Tibial artery (tissue), 4 donors: ENCODE measurements at regions not wholly inside any gene's neighbourhood (a gene's known extent, or its start where the extent isn't known, plus 50 kb on each side); places are given as distances from the start of the nearest gene placed in this dataset.

ENCODE experiments used
- DNase-seq, 2 donors: peaks; one replicate each; pipeline ENCODE4 v3.0.0-alpha.2; 2019
- H3K27ac ChIP-seq, 2 donors: fragments of 200-600 bp; sonication (generic) in 1 of 2; 1 replicate in 1 of 2; 2 replicates in 1 of 2; pipeline ENCODE4 v1.5.1; 2018 to 2019; ENCODE audit warnings: mild to moderate bottlenecking in 1 of 2
- H3K27me3 ChIP-seq, 2 donors: fragments of 200-600 bp; sonication (generic) in 1 of 2; one replicate each; pipeline versions ENCODE4 v1.5.1 to v1.6.0; 2016 to 2019
- H3K36me3 ChIP-seq, 3 donors: fragments of 200-600 bp; sonication (generic) in 2 of 3; one replicate each; pipeline ENCODE4 v1.5.1; 2016 to 2019; ENCODE audit warnings: mild to moderate bottlenecking in 2 of 3
- H3K4me1 ChIP-seq, 4 donors: fragments of 200-600 bp; sonication (generic) in 2 of 4; 1 replicate in 3 of 4; 2 replicates in 1 of 4; pipeline ENCODE4 v1.5.1; 2016 to 2019
- H3K4me3 ChIP-seq, 2 donors: fragments of 200-600 bp; sonication (generic) in 1 of 2; 1 replicate in 1 of 2; 2 replicates in 1 of 2; pipeline ENCODE4 v1.5.1; 2018 to 2019; ENCODE audit warnings: mild to moderate bottlenecking in 2 of 2
- H3K9me3 ChIP-seq, 3 donors: fragments of 200-600 bp; sonication (generic) in 1 of 3; one replicate each; pipeline ENCODE4 v1.5.1; 2016 to 2019
- CTCF ChIP-seq, 2 experiments: fragments of 200-600 bp in 1 of 2; fragments of 450-650 bp in 1 of 2; IDR thresholded peaks; one replicate each; pipeline ENCODE4 v1.5.1; 2017 to 2019; ENCODE audit warnings: antibody characterized with exemption in 2 of 2, mild to moderate bottlenecking in 1 of 2, moderate library complexity in 1 of 2
- intact Hi-C: fragments of 100-400 bp; cut with DNase I; formaldehyde crosslinking; loops from one replicate; pipeline ENCODE4 v1.15.0; 2023; ENCODE audit warnings: low total_unique reads

GRCh38 chr21:23384679-23385078 lies 2222.6 kb downstream of the MRPL39 start:
- no peaks in the 10 kb centered on the region for H3K27me3 ChIP-seq
- H3K4me3 ChIP-seq, result no peak overlapping the region
- H3K27ac ChIP-seq, result no peak overlapping the region
- no peaks in the 10 kb centered on the region for H3K36me3 ChIP-seq
- H3K9me3 ChIP-seq, result no peaks in the 10 kb centered on the region
- H3K4me1 ChIP-seq, result no peaks in the 10 kb centered on the region
- no peak for TF ChIP-seq CTCF (IDR thresholded peaks at IDR 0.05)
- intact Hi-C loops, result no loop called here
- no peak for DNase-seq

- Histone ChIP-seq H3K4me3 (no peak overlapping the region), H3K36me3 (no peaks in the 10 kb centered on the region), H3K27me3 (no peaks in the 10 kb centered on the region), H3K9me3 (peaks cover 0 to 5% (median 0%) of the 10 kb centered on the region in 3 donors), H3K27ac (no peak overlapping the region), H3K4me1 (no peaks in the 10 kb centered on the region)
- no peak for TF ChIP-seq CTCF (IDR thresholded peaks at IDR 0.05)
- intact Hi-C loops, result no loop called here
- no peak for DNase-seq
These were observed 2233.1 kb downstream of the MRPL39 start for GRCh38 chr21:23374155-23374554.

- Histone ChIP-seq H3K4me1 (no peaks in the 10 kb centered on the region), H3K36me3 (no peaks in the 10 kb centered on the region), H3K27me3 (no peaks in the 10 kb centered on the region), H3K9me3 (no peaks in the 10 kb centered on the region), H3K27ac (no peak overlapping the region), H3K4me3 (no peak overlapping the region)
- TF ChIP-seq CTCF (IDR thresholded peaks at IDR 0.05), result no peak
- intact Hi-C loops, result no loop called here
- DNase-seq, result no peak
These were observed 2250.4 kb downstream of the MRPL39 start for GRCh38 chr21:23356905-23357304.

- Histone ChIP-seq H3K4me1 (no peaks in the 10 kb centered on the region), H3K4me3 (no peak overlapping the region), H3K27ac (no peak overlapping the region), H3K9me3 (no peaks in the 10 kb centered on the region), H3K36me3 (no peaks in the 10 kb centered on the region), H3K27me3 (no peaks in the 10 kb centered on the region)
- no peak for TF ChIP-seq CTCF (IDR thresholded peaks at IDR 0.05)
- intact Hi-C loops, result no loop called here
- DNase-seq, result no peak
These were observed 2291.1 kb downstream of the MRPL39 start for GRCh38 chr21:23316190-23316589.

GRCh38 chr21:23308741-23309140 lies 2298.5 kb downstream of the MRPL39 start:
- no peak for TF ChIP-seq CTCF (IDR thresholded peaks at IDR 0.05)
- no peaks in the 10 kb centered on the region for H3K9me3 ChIP-seq
- no peaks in the 10 kb centered on the region for H3K36me3 ChIP-seq
- no peak overlapping the region for H3K4me3 ChIP-seq
- H3K27ac ChIP-seq, result no peak overlapping the region
- intact Hi-C loops, result no loop called here
- DNase-seq, result no peak
- no peaks in the 10 kb centered on the region for H3K4me1 ChIP-seq
- no peaks in the 10 kb centered on the region for H3K27me3 ChIP-seq

GRCh38 chr21:23307065-23307464 lies 2300.2 kb downstream of the MRPL39 start:
- Histone ChIP-seq H3K4me3 (no peak overlapping the region), H3K4me1 (no peaks in the 10 kb centered on the region), H3K27ac (no peak overlapping the region), H3K27me3 (no peaks in the 10 kb centered on the region), H3K9me3 (peaks cover 0 to 4% (median 0%) of the 10 kb centered on the region in 3 donors), H3K36me3 (no peaks in the 10 kb centered on the region)
- no peak for DNase-seq
- intact Hi-C loops, result no loop called here
- no peak for TF ChIP-seq CTCF (IDR thresholded peaks at IDR 0.05)
